Sigmoid colon (tissue), 6 donors: ENCODE measurements at regions not wholly inside any gene's neighbourhood (a gene's known extent, or its start where the extent isn't known, plus 50 kb on each side); places are given as distances from the start of the nearest gene placed in this dataset.

Experiments used
- DNase-seq: peaks from one replicate; pipeline ENCODE4 v3.0.0-alpha.2; 2019
- H3K27ac ChIP-seq, 4 donors: fragments of 200-600 bp; sonication (generic); one replicate each; pipeline ENCODE4 v1.5.1; 2016 to 2019; ENCODE audit warnings: mild to moderate bottlenecking in 1 of 4
- H3K27me3 ChIP-seq, 3 donors: fragments of 200-600 bp; sonication (generic); one replicate each; pipeline ENCODE4 v1.5.1; 2019; ENCODE audit warnings: mild to moderate bottlenecking in 1 of 3
- H3K36me3 ChIP-seq, 4 donors: fragments of 200-600 bp; sonication (generic); one replicate each; pipeline ENCODE4 v1.5.1; 2016 to 2019
- H3K4me1 ChIP-seq, 4 donors: fragments of 200-600 bp; sonication (generic); one replicate each; pipeline ENCODE4 v1.5.1; 2017 to 2019
- H3K4me3 ChIP-seq, 4 donors: fragments of 200-600 bp; sonication (generic); one replicate each; pipeline ENCODE4 v1.5.1; 2017 to 2019; ENCODE audit warnings: mild to moderate bottlenecking in 2 of 4, moderate library complexity in 1 of 4
- H3K9me3 ChIP-seq, 4 donors: fragments of 200-600 bp in 3 of 4; sonication (generic) in 3 of 4; one replicate each; pipeline versions ENCODE4 v1.5.1 to v1.6.1; 2013 to 2019
- EP300 ChIP-seq, 4 donors: sonication (generic); formaldehyde crosslinking; IDR thresholded peaks; one replicate each; pipeline ENCODE4 v1.6.1; 2017; ENCODE audit warnings: antibody characterized with exemption in 4 of 4
- POLR2A ChIP-seq, 2 donors: fragments of 450-650 bp; IDR thresholded peaks; one replicate each; pipeline ENCODE4 v1.6.1; 2016; ENCODE audit warnings: antibody characterized with exemption in 2 of 2, mild to moderate bottlenecking in 2 of 2, moderate library complexity in 2 of 2
- POLR2AphosphoS5 ChIP-seq, 4 donors: sonication (generic); formaldehyde crosslinking; IDR thresholded peaks; one replicate each; pipeline ENCODE4 v1.6.1; 2017; ENCODE audit warnings: antibody characterized with exemption in 4 of 4
- WGBS, 2 donors: extraction: QIAGEN DNeasy Blood & Tissue Kit; methylation state at CpG; one replicate each; pipeline ENCODE4 v1.1.7; 2013; 5-methylcytosine and 5-hydroxymethylcytosine counted together
- intact Hi-C: fragments of 100-400 bp; cut with DNase I; formaldehyde crosslinking; loops from one replicate; pipeline ENCODE4 v1.15.1; 2023
- TF ChIP-seq, protein P1 (sequence below), 4 experiments: fragments of 450-650 bp in 3 of 4; fragments of 200-600 bp in 1 of 4; IDR thresholded peaks; one replicate each; pipeline ENCODE4 v1.5.1; 2016 to 2019; ENCODE audit warnings: antibody characterized with exemption in 4 of 4, mild to moderate bottlenecking in 3 of 4, moderate library complexity in 2 of 4
- donor health status: healthy with polysubstance abuse.
- donor health status: healthy.

DNA sequence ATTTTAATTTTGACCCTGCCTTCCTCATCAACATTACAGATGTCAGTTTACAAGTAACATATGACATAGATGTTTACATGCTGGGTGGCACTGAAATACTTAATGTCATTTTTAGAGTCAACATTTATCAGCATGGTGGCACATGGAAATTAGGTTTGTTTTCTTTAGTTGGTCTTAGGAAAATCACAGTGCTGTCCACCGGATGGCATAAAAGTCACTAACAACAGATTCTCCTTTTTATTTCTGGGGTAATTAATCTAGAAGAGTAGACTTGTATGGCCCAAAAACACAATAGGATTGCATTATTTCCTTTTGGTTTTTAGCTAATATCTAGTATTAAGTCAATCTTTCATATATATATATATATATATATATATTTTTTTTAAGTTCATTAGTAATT is 88.6 kb upstream of the HHIP start:
- Histone ChIP-seq H3K9me3 (no peaks in the 10 kb centered on the region), H3K27ac (no peak overlapping the region), H3K4me1 (no peaks in the 10 kb centered on the region), H3K27me3 (no peaks in the 10 kb centered on the region), H3K4me3 (no peak overlapping the region), H3K36me3 (no peaks in the 10 kb centered on the region)
- intact Hi-C loops: no loop called here
- 37 to 85% methylated on average over 1 of the region's 1 CpG for WGBS, 2 donors
- no peak for DNase-seq
- no peak for TF ChIP-seq POLR2A (IDR thresholded peaks at IDR 0.05)
- no peak for TF ChIP-seq EP300 (IDR thresholded peaks at IDR 0.05)
- TF ChIP-seq POLR2AphosphoS5 (IDR thresholded peaks at IDR 0.05): no peak
- TF ChIP-seq, protein P1, sequence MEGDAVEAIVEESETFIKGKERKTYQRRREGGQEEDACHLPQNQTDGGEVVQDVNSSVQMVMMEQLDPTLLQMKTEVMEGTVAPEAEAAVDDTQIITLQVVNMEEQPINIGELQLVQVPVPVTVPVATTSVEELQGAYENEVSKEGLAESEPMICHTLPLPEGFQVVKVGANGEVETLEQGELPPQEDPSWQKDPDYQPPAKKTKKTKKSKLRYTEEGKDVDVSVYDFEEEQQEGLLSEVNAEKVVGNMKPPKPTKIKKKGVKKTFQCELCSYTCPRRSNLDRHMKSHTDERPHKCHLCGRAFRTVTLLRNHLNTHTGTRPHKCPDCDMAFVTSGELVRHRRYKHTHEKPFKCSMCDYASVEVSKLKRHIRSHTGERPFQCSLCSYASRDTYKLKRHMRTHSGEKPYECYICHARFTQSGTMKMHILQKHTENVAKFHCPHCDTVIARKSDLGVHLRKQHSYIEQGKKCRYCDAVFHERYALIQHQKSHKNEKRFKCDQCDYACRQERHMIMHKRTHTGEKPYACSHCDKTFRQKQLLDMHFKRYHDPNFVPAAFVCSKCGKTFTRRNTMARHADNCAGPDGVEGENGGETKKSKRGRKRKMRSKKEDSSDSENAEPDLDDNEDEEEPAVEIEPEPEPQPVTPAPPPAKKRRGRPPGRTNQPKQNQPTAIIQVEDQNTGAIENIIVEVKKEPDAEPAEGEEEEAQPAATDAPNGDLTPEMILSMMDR (IDR thresholded peaks at IDR 0.05): no peak

GRCh38 chr4:144562019-144562705 is 83.8 kb upstream of the HHIP start:
- no peak for DNase-seq
- 7 to 25% methylated on average over 10 of the region's 10 CpGs for WGBS, 2 donors
- no peaks in the 10 kb centered on the region for H3K4me1 ChIP-seq
- H3K36me3 ChIP-seq: no peaks in the 10 kb centered on the region
- H3K9me3 ChIP-seq: no peaks in the 10 kb centered on the region
- H3K4me3 ChIP-seq: no peak overlapping the region
- H3K27me3 ChIP-seq: no peaks in the 10 kb centered on the region
- TF ChIP-seq, protein P1 (IDR thresholded peaks at IDR 0.05): no peak
- no peak for TF ChIP-seq POLR2AphosphoS5 (IDR thresholded peaks at IDR 0.05)
- TF ChIP-seq EP300 (IDR thresholded peaks at IDR 0.05): no peak
- TF ChIP-seq POLR2A (IDR thresholded peaks at IDR 0.05): no peak
- H3K27ac ChIP-seq: no peak overlapping the region
- intact Hi-C loops: no loop called here

DNA sequence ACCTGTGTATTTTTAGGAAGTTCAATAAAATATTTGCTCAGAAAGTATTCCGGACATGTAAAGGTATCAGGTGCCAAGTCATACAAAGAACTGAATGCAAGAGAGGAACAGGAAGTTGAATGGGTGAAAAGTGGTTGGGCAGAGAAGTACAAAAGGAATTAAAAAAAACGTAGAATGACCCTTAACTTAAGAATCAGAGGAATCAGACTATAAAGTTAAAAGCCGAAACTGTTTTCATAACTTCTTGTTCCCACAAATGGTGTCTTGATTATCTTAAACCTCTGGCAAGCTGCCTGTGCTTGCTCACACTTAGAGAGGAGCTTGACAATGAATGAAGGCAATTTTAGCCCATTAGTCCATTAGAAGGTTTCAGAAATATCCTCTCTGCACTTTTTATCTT is 81.6 kb upstream of the HHIP start:
- Histone ChIP-seq H3K4me3 (no peak overlapping the region), H3K27me3 (no peaks in the 10 kb centered on the region), H3K27ac (no peak overlapping the region), H3K4me1 (no peaks in the 10 kb centered on the region), H3K9me3 (no peaks in the 10 kb centered on the region), H3K36me3 (no peaks in the 10 kb centered on the region)
- intact Hi-C loops: no loop called here
- 14 to 37% methylated on average over 3 of the region's 3 CpGs for WGBS, 2 donors
- no peak for DNase-seq
- TF ChIP-seq, protein P1 (IDR thresholded peaks at IDR 0.05): no peak
- no peak for TF ChIP-seq POLR2A (IDR thresholded peaks at IDR 0.05)
- no peak for TF ChIP-seq EP300 (IDR thresholded peaks at IDR 0.05)
- TF ChIP-seq POLR2AphosphoS5 (IDR thresholded peaks at IDR 0.05): no peak

- Histone ChIP-seq H3K4me3 (no peak overlapping the region), H3K27ac (no peak overlapping the region), H3K36me3 (no peaks in the 10 kb centered on the region), H3K9me3 (no peaks in the 10 kb centered on the region), H3K27me3 (no peaks in the 10 kb centered on the region), H3K4me1 (no peaks in the 10 kb centered on the region)
- 86 to 93% methylated on average over 4 of the region's 4 CpGs for WGBS, 2 donors
- TF ChIP-seq, protein P1 (IDR thresholded peaks at IDR 0.05): no peak
- no peak for TF ChIP-seq POLR2A (IDR thresholded peaks at IDR 0.05)
- TF ChIP-seq EP300 (IDR thresholded peaks at IDR 0.05): no peak
- intact Hi-C loops: no loop called here
- DNase-seq: no peak
Observed at GRCh38 chr4:144565527-144566195, 80.3 kb upstream of the HHIP start.
